Hepatocyte (in vitro differentiated cells): ENCODE measurements at regions not wholly inside any gene's neighbourhood (a gene's known extent, or its start where the extent isn't known, plus 50 kb on each side); places are given as distances from the start of the nearest gene placed in this dataset.

ENCODE experiments used
- DNase-seq: peaks from one replicate; pipeline ENCODE4 v3.0.0-alpha.2; 2016; ENCODE audit warnings: low spot score
- H2AFZ ChIP-seq: fragments of 200-600 bp; sonication (generic); 2 replicates; pipeline ENCODE4 v1.6.0; 2016; ENCODE audit warnings: antibody characterized with exemption, mild to moderate bottlenecking
- H3K27ac ChIP-seq: fragments of 200-600 bp; sonication (generic); 2 replicates; pipeline ENCODE4 v1.5.1; 2016; ENCODE audit warnings: mild to moderate bottlenecking
- H3K27me3 ChIP-seq: fragments of 200-600 bp; sonication (generic); 2 replicates; pipeline ENCODE4 v1.6.1; 2016
- H3K36me3 ChIP-seq: fragments of 200-600 bp; sonication (generic); replicated peaks from 2 replicates; pipeline ENCODE4 v1.5.1; 2016; ENCODE audit warnings: low read depth; ENCODE audit not compliant: insufficient read depth
- H3K4me1 ChIP-seq: fragments of 200-600 bp; sonication (generic); 2 replicates; pipeline ENCODE4 v1.5.1; 2016; ENCODE audit warnings: mild to moderate bottlenecking, moderate library complexity; ENCODE audit not compliant: insufficient read depth
- H3K4me2 ChIP-seq: fragments of 200-600 bp; sonication (generic); 2 replicates; pipeline ENCODE4 v1.6.0; 2016
- H3K4me3 ChIP-seq: fragments of 200-600 bp; sonication (generic); 2 replicates; pipeline ENCODE4 v1.5.1; 2016; ENCODE audit warnings: mild to moderate bottlenecking
- H3K79me2 ChIP-seq: fragments of 200-600 bp; sonication (generic); 2 replicates; pipeline ENCODE4 v1.6.0; 2017; ENCODE audit warnings: mild to moderate bottlenecking
- H3K9me2 ChIP-seq: fragments of 200-600 bp; sonication (generic); replicated peaks from 2 replicates; pipeline ENCODE4 v1.6.0; 2017; ENCODE audit warnings: mild to moderate bottlenecking; ENCODE audit not compliant: insufficient read depth
- H3K9me3 ChIP-seq: fragments of 200-600 bp; sonication (generic); 2 replicates; pipeline ENCODE4 v1.5.1; 2016; ENCODE audit warnings: low read depth, mild to moderate bottlenecking
- H4K20me1 ChIP-seq: fragments of 200-600 bp; sonication (generic); 2 replicates; pipeline ENCODE4 v1.6.0; 2016; ENCODE audit warnings: mild to moderate bottlenecking; ENCODE audit not compliant: insufficient read depth, poor library complexity, severe bottlenecking
- EZH2 ChIP-seq: fragments of 200-600 bp; sonication (generic); IDR thresholded peaks from 2 replicates; pipeline ENCODE4 v1.6.1; 2016; ENCODE audit warnings: antibody characterized with exemption, mild to moderate bottlenecking, borderline replicate concordance
- EZH2phosphoT487 ChIP-seq: fragments of 200-600 bp; sonication (generic); IDR thresholded peaks from one replicate; pipeline ENCODE4 v1.6.1; 2018; ENCODE audit warnings: antibody characterized with exemption, mild to moderate bottlenecking, low read depth, moderate library complexity; ENCODE audit not compliant: unreplicated experiment, severe bottlenecking
- WGBS: methylation state at CpG from one replicate; pipeline ENCODE4 v1.1.6; 2016; ENCODE audit warnings: low lambda C conversion rate; ENCODE audit errors: missing lambda C conversion rate; 5-methylcytosine and 5-hydroxymethylcytosine counted together
- TF ChIP-seq, protein P1 (sequence below): fragments of 200-600 bp; sonication (generic); IDR thresholded peaks from 2 replicates; pipeline ENCODE4 v1.5.1; 2016; ENCODE audit warnings: antibody characterized with exemption, mild to moderate bottlenecking; ENCODE audit not compliant: poor library complexity

DNA sequence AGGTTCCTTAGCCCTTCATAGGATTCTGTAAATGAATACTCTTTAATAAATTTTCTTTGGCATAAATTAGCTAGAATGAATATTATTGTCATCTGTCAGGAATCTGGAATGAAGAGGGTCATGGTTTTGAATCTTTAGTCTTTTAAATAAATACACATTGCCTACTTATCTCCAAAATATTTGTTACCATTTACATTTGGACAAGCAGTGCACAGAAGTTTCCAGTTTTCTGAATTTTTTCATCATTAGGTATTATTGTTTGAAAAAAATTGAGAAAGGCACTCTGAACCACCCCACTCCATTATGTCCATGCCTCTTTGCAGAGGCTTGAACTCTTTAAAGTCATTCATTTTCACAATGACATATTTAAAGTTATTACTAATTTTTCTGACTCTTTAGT lies 549.0 kb upstream of the LUZP2 start:
- H3K79me2 ChIP-seq = no peaks in the 10 kb centered on the region
- no peak overlapping the region for H3K4me3 ChIP-seq
- no peak overlapping the region for H3K27ac ChIP-seq
- H3K27me3 ChIP-seq = no peaks in the 10 kb centered on the region
- H3K9me2 ChIP-seq = no peaks in the 10 kb centered on the region
- H3K36me3 ChIP-seq = no peaks in the 10 kb centered on the region
- H4K20me1 ChIP-seq = no peaks in the 10 kb centered on the region
- no peaks in the 10 kb centered on the region for H3K9me3 ChIP-seq
- no peak overlapping the region for H3K4me2 ChIP-seq
- no peak for DNase-seq
- H2AFZ ChIP-seq = no peak overlapping the region
- H3K4me1 ChIP-seq = no peaks in the 10 kb centered on the region
- TF ChIP-seq, protein P1, sequence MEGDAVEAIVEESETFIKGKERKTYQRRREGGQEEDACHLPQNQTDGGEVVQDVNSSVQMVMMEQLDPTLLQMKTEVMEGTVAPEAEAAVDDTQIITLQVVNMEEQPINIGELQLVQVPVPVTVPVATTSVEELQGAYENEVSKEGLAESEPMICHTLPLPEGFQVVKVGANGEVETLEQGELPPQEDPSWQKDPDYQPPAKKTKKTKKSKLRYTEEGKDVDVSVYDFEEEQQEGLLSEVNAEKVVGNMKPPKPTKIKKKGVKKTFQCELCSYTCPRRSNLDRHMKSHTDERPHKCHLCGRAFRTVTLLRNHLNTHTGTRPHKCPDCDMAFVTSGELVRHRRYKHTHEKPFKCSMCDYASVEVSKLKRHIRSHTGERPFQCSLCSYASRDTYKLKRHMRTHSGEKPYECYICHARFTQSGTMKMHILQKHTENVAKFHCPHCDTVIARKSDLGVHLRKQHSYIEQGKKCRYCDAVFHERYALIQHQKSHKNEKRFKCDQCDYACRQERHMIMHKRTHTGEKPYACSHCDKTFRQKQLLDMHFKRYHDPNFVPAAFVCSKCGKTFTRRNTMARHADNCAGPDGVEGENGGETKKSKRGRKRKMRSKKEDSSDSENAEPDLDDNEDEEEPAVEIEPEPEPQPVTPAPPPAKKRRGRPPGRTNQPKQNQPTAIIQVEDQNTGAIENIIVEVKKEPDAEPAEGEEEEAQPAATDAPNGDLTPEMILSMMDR = no peak
- TF ChIP-seq EZH2phosphoT487 = no peak
- TF ChIP-seq EZH2 = no peak

GRCh38 chr11:23948851-23949250 lies 548.0 kb upstream of the LUZP2 start:
- Histone ChIP-seq H3K4me1 (no peaks in the 10 kb centered on the region), H3K36me3 (no peaks in the 10 kb centered on the region), H3K9me3 (no peaks in the 10 kb centered on the region), H3K27ac (no peak overlapping the region), H4K20me1 (no peaks in the 10 kb centered on the region), H3K79me2 (no peaks in the 10 kb centered on the region), H3K27me3 (no peaks in the 10 kb centered on the region), H3K4me3 (no peak overlapping the region), H3K4me2 (no peak overlapping the region), H2AFZ (no peak overlapping the region), H3K9me2 (no peaks in the 10 kb centered on the region)
- TF ChIP-seq EZH2 (no peak), EZH2phosphoT487 (no peak)
- TF ChIP-seq, protein P1 = no peak
- 74% methylated on average over 2 of the region's 2 CpGs for WGBS
- DNase-seq = no peak

GRCh38 chr11:23953951-23954710 lies 542.7 kb upstream of the LUZP2 start:
- DNase-seq = no peak
- no peaks in the 10 kb centered on the region for H3K36me3 ChIP-seq
- no peak overlapping the region for H3K27ac ChIP-seq
- H3K9me2 ChIP-seq = no peaks in the 10 kb centered on the region
- H3K4me1 ChIP-seq = no peaks in the 10 kb centered on the region
- TF ChIP-seq EZH2phosphoT487 = no peak
- no peak for TF ChIP-seq EZH2
- TF ChIP-seq, protein P1 = no peak
- H3K79me2 ChIP-seq = no peaks in the 10 kb centered on the region
- 94% methylated on average over 2 of the region's 2 CpGs for WGBS
- H3K4me2 ChIP-seq = no peak overlapping the region
- no peaks in the 10 kb centered on the region for H3K9me3 ChIP-seq
- H4K20me1 ChIP-seq = no peaks in the 10 kb centered on the region
- peak overlapping the region; percentile 11 for H2AFZ ChIP-seq
- H3K27me3 ChIP-seq = no peaks in the 10 kb centered on the region
- no peak overlapping the region for H3K4me3 ChIP-seq
